ENCODE measurements at regions not wholly inside any gene's neighbourhood (a gene's known extent, or its start where the extent isn't known, plus 50 kb on each side); places are given as distances from the start of the nearest gene placed in this dataset.

- no peak for TF ChIP-seq POLR2A (IDR thresholded peaks at IDR 0.05; ENCODE audit: low read length)
- TF ChIP-seq GATA1 (IDR thresholded peaks at IDR 0.05; ENCODE audit: low read depth, low read length): no peak
Measured at GRCh38 chr12:131386167-131386521, 324.7 kb upstream of the SFSWAP start.
